NCI-H1694 (cell line): ENCODE measurements at regions not wholly inside any gene's neighbourhood (a gene's known extent, or its start where the extent isn't known, plus 50 kb on each side); places are given as distances from the start of the nearest gene placed in this dataset.

Experiments used
- DNase-seq: peaks from one replicate; lab custom pipeline; 2025; lab: John Stamatoyannopoulos, UW

DNA sequence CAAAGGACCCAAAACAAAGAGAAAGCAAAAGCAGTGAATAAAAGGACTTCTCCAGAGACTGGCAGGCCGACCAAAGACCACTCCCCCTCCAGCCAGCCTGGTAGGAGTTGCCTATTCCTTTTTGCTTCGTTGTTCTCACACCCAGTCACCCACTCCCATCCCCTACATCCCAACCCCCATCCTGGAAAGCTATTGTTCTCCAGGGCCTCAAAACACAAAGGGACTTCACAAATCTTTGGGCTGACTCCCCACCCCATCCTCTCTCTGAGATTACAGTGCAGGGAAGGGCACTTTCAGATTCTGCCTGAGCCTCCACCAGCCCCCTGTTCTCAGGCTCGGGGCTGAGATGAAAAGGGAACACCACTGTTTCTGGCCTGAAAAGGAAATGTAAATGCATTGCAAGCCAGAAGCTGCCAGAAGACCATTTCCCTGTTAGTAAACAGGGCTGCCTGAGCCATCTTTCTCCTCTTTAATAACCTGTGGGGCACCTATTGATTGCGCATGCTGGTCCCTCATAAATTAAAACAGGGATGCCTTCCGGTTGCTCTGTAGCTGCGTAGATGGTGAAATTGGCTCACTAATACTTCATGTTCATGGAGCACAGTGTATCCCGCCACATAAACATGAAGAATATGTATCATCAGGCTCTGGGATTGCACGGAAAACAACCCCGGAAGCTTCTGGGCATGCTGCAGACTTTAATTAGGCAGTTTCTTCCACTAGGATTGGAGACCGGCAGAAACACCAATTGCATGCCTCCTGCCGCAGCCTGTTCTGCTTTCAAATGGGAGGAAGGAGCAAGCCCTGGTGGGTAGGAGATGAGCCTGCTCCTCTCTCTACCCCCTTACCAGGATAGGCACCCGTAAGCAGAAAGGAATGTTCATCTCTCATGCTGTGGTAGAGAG lies 130.3 kb upstream of the FUT8 start:
- no peak for DNase-seq

DNA sequence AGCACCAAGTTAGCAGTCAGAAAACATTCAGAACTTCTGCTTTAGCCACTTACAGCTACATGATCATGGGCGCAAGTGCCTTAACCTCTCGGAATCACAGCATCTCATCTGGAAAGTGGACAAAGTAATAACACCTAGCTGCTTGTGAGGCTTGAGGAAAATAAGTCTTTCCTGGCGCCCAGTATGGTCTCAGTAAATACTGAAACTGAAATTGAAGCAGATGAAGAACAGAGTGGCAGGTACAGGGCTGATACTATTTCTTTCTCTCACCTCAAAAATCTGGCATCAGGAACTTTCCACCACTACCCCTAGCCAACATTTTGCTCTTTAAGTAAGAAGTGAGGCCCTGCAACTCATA lies 129.7 kb upstream of the FUT8 start:
- DNase-seq, result no peak

DNA sequence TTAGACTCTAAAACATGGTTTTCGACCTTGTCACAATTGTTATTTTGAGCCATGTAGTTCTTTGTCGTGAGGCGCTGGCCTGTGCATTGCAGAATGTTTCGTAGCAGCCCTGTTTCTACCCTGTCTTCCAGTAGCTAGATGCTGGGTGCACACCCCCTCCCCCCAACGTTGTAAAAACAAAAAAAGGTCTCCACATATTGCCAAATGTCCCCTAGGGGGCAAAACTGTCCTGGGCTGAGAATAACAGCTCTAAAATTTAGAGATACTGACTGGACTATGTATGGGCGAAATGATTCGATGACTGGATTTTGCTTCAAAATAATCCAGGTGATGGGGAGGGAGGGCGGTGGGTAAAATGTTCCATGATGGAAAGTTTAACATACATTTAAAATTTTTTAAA lies 126.1 kb upstream of the FUT8 start:
- DNase-seq, result no peak

DNA sequence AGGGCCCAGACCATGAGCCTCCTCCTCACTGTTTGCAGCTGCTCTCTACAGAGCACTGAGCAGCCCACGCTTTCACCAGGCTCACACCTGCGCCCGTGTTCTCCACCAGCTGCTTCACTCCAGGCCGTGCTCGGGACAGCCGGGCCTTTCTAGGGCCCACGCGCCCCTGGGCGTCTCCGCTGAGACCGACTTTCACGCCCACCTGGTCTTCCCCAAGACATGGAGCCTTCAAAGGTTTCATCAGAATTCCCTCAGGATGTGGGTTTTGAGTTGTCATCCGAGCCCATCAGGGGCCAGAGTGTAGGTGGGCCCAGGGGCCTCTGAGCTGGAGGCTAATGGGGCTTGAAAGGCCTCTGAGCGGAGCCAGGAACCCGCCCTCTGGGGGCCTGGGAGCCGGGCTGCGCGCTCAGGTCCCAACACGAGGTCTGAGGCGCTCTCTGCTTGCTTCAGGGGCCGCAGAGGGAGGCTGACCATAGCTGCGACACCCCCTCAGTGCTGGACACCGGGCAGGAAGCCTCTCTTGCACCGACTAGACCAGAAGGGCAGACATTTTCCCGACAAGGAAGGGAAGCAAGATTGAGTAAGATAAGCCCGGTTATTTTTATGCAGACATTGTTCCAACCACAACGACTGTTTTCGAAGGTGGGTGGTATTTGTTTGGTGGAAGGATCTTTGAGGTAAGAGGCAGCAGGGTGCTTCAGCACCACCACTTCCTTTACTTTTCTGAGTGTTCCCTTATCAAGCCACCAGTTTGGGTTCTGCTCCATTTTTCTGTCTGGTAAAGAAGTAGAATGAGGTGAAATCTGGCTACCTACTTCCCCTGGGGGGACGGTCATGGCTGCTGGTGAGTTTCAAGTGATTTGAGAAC lies 125.0 kb upstream of the FUT8 start:
- DNase-seq, result no peak

DNA sequence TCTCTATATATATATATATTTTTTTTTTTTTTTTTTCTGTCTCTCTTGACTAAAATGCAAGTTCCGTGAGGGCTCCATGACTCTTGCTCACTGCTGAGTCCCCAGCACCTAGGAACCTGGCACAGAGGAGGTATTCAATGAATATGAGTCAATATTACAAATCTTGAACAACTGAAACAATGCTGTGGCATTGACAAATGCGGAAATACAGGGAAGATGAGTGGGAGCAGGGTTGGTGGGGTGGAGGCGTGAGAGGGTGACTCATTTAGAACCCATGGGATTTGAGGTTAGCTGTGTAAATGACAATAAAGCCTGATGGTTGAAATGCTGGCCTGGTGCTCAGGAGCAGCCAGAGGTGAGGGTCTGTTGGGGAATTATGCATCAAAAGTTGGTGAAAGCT lies 121.7 kb upstream of the FUT8 start:
- DNase-seq, result no peak

DNA sequence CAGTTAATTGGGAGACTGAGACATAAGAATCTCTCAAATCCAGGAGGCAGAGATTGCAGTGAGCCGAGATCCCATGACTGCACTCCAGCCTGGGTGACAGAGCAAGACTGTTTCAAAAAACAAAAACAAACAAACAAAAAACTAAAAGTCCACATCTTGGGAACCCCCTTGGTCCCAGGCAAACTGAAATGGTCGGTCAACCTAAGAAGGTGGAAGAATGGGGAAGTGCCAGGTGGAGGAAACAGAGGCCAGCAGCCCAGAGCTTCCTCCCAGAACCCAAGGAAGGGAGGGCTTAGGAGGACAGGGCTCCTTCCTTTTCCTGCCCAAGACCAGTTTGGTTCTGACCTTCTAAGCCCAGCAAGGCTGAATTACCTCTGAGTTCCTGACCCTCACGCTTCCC lies 121.0 kb upstream of the FUT8 start:
- DNase-seq, result no peak

DNA sequence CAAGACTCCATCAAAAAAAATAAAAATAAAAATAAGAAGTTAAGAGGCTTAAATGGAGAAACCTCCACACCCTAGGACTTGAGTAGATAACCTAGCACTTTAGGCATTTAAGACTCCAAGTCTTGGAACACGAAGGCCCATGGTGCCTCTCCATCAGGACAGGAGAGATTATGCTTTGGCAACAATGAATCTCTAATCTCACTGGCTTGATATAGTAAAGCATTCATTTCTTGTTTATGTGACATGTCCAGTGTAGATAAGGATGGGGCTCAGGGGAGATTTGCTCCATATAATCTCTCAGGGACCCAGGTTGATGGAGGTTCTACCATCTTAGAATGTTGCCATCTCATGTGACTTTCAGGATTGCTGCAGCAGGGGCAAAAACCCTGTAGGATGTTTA lies 117.7 kb upstream of the FUT8 start:
- DNase-seq, result no peak

DNA sequence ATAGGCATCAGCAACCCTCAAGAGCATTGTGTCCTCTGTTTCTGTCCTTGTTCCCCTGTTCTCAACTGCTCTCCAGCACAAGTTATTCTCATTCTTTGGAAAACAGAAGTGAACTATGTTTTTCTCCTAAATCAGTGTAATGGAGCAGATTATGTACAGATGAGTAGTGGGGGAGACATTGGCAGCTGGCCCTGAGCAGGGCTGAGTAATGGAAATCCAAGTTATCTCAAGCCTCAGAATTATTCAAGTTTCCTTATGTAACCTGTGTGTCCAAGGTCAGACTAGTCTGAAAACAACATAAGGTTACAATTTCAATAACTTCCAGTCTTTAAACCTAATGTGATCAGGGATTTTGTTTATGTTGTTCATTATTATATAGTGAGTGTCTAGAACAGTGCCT lies 116.1 kb upstream of the FUT8 start:
- no peak for DNase-seq

DNA sequence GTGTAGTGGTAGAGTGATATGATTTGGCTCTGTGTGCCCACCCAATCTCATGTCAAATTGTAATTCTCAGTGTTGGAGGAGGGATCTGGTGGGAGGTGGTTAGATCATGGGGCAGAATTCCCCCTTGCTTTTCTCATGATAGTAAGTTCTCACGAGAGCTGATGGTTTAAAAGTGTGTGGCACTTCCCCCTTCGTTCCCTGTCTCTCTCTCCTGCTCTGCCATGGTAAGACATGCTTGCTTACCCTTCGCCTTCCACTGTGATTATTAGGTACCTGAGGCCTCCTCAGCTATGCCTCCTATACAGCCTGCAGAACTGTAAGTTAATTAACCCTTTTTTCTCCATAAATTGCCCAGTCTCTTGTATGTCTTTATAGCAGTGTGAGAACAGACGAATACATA lies 115.7 kb upstream of the FUT8 start:
- DNase-seq, result no peak

DNA sequence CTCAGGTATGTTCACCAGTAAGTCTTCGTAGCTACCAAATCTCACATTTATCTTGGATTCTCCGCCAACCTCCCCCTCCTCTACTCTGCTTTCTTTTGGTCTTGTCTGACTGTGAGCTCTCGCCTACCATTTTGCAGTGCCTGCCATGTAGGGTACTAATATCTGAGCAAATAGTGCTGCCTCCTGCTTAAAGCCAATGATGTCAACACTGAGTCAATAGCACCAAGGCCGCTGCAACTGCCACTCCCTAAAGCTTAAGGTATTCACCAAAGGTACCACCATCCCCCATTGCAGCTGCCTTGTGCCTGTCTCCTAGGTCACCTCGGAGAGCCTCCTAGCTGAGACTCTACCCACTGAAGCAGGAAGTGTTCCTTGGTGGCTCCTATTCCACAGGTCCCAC lies 114.8 kb upstream of the FUT8 start:
- DNase-seq, result no peak

DNA sequence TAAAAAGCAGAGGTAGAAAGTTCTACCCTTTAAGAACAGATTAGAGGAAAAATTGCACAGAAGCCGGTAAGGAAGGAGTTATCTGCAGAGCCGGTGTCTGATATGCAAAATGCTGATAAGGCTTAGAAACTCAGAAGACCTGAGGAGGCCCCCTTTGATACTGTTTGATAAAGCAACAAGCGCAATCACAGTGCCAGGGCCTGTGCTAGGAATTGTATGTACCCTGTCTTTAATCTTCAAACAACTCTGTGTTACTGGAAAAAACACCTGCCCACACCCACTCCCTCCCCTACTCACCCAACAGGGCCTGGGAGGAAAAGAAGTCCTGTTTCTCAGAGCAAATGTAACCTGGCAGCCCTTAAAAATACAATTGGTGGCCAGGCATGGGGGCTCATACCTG lies 112.7 kb upstream of the FUT8 start:
- no peak for DNase-seq

DNA sequence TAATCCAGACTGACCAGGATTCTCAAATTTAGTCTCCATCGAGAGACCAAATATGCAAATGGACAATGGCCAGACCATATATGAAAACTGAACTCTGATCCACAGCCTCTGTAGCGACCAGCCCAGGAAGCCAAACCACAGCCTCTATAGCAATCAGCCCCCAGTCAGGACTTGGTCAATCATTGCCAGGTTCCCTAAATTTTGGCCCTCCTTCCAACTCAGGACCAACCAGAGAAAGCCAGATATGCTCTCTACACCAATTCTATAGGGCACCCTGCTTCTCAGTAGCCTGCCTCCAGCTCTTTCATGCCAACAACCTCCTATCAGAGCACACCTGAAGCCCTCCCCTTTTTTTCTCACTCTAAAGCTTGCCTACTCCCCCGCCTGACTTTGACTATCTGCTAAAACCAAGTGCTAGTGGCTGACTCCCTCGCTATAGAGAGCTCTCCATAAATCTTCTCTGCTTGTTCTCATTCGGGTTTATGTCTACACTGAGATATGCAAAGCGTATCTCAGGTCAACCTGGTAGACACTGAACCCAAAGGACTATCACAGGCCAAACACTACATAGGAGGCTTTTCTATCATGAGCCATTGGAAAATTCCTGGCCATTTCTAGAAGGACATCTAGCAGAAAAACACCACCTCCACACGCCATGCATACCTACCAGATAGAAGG lies 110.5 kb upstream of the FUT8 start:
- no peak for DNase-seq

DNA sequence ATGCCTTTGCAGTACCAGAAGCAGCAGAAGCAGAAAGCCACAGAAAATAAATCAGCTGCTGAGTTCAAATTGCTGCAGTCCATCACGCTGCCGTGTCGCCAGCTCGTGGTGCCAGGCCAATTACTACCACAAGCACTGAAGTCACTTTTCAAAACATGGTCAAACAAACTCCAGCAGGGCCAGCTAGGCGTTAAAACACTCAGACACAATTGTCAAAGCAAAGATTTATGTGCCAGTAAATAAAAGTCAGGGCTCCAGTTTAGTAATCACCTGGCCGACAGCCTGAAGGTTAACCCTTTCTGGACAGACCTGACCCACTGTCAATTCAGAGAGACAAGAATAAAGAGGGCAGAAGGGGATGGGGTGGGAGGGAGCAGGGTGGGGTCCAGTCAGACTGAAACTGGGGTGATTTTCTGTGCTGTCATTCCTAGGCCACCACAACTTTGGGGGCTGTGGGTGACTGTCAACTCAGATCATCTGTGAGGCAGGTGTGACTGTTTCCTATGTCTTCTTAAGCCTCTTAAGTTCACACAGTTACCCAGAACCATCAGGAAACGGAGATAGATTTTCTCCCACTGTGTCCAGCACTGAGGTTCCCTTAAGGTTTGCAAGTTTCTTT lies 109.8 kb upstream of the FUT8 start:
- no peak for DNase-seq

DNA sequence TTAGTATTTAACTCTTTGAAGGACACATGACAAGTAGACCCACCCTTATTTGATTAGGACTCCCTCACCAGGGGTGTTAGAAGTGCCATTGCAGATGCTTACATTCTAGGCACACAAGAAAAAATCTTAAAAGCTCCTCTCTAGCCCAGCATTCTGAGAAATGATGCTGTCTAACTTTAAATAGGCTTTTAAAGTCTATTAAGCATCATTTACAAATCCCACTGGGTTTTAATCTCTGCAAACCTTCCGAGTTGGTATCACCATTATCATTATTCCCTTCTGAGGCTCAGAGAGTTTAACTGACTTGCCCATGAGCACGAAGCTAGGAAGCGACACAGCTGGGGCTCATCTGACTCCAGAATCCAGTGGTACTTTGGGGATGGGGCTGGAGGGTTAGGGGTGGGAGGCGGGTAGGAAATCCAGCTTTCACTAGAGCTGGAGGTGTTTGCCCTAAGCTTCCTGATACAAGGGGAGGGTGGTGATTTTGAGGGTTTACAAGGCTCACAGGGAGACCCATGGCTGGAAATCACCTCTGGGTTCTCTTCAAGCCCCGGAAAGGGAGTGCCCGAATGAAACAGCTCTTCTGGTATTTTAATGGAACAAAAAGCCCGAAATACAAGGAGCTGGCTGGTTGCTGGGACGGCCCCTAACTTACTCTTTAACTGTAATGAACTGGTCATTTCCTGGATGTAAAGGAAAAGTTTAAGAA lies 109.2 kb upstream of the FUT8 start:
- no peak for DNase-seq

DNA sequence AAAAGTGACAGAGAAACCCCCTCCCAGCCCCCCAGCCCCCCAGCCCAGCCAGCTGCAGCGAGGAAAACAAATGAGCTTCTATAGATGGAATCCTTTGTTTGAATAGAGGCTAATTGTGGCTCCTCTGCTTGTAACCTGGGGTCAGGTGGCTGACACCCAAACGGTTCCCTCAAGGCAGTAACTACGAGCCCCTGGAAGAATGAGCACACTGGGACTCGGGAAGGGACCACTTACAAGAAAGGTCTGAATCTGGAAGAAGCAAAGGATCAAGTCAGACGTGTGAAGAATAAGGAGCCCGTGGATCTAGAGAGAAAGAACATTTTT lies 108.7 kb upstream of the FUT8 start:
- DNase-seq, result no peak

DNA sequence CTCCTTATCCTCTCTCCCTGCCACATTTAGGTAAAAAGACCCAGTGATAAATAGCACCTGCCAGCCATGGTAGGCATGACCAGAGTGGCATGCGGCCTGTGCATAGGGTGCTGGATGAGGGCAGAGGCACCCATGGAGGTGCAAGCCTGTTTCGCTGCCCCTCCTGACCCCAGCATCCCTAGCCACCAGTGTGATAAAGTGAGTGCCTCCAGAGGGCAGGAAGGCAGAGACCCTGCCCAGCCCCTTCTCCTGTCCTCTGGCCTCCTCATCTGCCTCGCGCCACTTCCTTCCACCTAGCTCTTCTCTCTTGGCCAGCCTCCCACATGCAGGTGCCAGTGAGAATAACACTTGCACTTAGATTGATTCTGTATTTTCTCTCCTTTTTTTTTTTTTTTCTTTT lies 108.3 kb upstream of the FUT8 start:
- DNase-seq, result no peak

DNA sequence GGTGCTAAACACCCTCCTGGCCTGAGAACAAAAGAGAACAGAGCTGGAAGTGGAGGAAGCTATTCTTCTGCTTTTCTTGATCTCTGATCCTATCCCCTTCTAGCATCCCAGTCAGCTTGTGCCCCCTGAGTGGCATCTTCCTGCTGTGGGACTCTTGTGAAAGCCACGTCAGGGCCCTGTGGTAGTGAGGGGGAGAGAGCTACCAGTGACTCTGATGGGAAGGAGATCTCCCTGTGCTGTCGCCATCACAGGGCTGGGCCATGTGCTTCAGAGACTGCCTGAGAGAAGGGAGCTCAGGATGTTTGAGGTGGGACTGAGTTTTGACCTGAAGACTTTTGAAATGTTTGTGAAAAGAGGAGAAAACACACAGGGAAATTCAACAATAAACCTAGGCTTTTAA lies 107.6 kb upstream of the FUT8 start:
- no peak for DNase-seq

DNA sequence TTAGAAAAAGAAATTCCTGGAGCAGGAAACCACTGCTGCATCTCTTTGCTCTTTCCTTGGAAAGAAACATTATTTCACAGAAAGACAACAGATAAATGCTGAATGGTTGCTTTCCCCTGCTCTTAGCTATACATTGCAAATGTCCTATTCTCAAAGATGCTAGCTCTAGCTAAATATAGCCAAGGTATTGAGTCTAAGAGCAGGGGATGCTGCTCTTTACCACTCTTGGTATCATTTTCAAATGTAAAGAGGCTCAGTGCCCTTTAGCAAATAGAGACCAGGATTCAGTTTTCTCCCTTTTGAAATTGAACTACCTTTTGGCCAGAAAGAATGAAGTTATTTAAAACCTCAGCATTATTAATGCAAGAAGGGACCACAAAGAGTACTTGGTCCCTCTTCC lies 104.0 kb upstream of the FUT8 start:
- DNase-seq, result no peak

DNA sequence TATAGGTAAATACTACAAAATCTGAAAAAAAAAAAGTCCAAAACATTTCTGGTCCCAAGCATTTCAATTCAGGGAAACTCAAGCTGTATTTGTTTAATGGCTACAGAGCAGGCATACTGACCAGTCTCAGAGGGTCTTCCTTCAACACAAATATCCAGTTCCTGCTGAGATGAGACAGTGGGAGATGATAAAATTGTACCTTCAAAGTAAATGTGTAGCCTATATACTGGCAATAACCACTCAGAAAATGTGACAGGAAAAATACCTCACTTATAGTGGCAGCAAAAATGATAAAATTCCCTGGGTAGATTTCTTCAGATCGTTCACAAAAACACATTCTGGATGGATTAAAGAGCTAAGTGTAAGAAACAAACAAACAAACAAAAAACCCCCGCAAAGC lies 102.0 kb upstream of the FUT8 start:
- no peak for DNase-seq

DNA sequence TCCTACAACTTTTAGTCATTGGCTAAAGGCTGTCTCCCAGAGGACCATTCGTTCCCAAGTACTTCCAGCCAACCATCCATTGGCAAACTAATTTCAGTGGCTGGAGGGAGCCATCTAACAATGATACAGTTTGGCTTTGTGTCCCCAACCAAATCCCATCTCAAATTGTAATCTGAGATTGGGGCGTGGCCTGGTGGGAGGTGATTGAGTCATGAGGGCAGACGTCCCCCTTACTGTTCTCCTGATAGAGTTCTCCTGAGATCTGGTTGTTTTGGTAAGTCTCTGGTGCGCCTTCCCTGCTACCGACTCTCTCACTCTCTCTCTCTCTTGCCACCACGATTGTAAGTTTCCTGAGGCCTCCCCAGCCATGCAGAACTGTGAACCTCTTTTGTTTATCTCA lies 99.7 kb upstream of the FUT8 start:
- no peak for DNase-seq

DNA sequence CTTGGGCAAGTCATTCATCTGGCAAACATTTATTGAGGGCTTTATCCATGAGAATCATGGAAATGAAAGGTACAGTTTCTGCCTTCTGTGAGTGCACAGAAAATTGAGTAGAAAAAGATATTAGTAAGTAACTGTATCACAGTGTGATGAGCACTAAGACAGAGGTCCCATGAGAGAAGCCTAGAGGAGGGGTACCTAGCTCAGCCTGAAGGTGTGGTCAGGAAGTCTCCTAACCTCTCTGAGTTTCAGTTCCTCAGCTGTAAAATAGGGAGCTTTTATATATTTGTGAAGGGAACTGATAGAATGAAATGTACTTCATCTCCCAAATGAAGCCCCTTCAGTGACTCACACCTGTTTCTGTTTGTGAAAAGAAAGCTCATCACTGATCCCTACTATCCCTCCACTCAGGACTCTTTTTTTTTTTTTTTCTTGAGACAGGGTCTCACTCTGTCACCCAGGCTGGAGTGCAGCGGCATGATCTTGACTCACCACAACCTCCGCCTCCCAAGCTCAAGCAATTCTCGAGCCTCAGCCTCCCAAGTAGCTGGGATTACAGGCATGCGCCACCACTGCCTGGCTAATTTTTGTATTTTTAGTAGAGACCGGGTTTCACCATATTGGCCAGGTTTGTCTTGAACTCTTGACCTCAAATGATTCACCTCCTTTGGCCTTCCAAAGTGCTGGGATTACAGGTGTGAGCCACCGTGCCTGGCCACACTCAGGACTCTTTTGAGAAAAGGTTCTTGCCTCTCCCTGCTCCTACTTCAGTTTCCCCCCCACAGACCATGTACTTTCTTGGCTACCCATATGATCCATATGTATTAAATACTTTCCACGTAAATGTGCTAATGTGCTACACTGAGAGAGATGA lies 93.7 kb upstream of the FUT8 start:
- no peak for DNase-seq
